Gastroesophageal sphincter (tissue), 3 donors: ENCODE measurements at regions not wholly inside any gene's neighbourhood (a gene's known extent, or its start where the extent isn't known, plus 50 kb on each side); places are given as distances from the start of the nearest gene placed in this dataset.

Source experiments
- POLR2A ChIP-seq, 2 donors: fragments of 450-650 bp; IDR thresholded peaks; one replicate each; pipeline ENCODE4 v1.6.1; 2017; ENCODE audit warnings: antibody characterized with exemption in 2 of 2, mild to moderate bottlenecking in 2 of 2, moderate library complexity in 1 of 2
- TF ChIP-seq, protein P1 (sequence below), 4 experiments: fragments of 200-600 bp in 2 of 4; fragments of 450-650 bp in 2 of 4; sonication (generic) in 1 of 4; IDR thresholded peaks; one replicate each; pipeline ENCODE4 v1.5.1; 2017 to 2019; ENCODE audit warnings: antibody characterized with exemption in 4 of 4, mild to moderate bottlenecking in 2 of 4, moderate library complexity in 2 of 4

DNA sequence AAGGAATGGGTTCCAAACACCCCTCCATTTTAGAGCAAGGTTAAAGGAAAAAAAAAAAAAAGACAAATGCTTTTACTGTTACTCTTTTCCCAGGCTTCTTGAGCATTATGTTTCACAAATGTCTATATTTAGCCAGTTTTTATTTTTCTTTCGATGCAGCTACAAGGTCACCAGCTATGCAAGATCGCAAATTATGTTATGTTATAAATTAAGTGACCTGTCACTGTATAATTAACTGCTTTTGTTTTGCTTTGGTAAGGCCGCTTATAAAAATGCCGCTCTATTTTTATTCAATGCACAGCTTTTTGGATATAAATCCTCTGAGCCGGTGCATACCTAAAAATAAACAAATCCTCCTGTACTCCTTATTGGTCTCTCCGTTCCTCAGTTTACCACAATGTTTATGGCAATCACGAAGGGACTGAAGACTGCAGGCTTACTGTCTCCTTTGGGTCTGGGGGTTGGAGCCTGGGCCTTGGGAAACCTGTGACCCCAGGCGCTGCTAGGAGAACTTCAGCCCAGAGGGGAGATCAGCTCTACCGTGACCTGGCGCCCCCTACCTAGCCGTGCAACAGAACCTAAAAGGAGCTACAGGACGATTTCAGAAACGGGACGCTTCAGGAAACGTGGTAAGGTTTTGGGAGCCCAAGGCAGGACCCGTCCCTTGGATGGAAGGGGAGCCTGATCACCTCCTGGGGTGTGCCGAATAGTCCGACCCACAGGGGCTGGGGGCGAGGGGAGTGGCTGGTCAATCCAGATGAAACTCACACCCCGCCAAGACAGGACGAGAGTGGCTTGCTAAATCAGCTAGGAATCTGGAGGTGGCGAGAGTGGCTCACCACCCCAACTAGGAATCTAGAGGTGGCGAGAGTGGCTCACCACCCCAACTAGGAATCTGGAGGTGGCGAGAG is 101.2 kb upstream of the CD55 start:
- TF ChIP-seq, protein P1, sequence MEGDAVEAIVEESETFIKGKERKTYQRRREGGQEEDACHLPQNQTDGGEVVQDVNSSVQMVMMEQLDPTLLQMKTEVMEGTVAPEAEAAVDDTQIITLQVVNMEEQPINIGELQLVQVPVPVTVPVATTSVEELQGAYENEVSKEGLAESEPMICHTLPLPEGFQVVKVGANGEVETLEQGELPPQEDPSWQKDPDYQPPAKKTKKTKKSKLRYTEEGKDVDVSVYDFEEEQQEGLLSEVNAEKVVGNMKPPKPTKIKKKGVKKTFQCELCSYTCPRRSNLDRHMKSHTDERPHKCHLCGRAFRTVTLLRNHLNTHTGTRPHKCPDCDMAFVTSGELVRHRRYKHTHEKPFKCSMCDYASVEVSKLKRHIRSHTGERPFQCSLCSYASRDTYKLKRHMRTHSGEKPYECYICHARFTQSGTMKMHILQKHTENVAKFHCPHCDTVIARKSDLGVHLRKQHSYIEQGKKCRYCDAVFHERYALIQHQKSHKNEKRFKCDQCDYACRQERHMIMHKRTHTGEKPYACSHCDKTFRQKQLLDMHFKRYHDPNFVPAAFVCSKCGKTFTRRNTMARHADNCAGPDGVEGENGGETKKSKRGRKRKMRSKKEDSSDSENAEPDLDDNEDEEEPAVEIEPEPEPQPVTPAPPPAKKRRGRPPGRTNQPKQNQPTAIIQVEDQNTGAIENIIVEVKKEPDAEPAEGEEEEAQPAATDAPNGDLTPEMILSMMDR (IDR thresholded peaks at IDR 0.05) = no peak
- TF ChIP-seq POLR2A (IDR thresholded peaks at IDR 0.05) = no peak
